RWPE1 (cell line): ENCODE measurements at regions not wholly inside any gene's neighbourhood (a gene's known extent, or its start where the extent isn't known, plus 50 kb on each side); places are given as distances from the start of the nearest gene placed in this dataset.

Experiments used
- CTCF ChIA-PET: fragments of 350-600 bp; sonication (Branson Sonifier 250); formaldehyde crosslinking; extraction: SDS; loops from one replicate; lab custom pipeline; 2021; lab: Yijun Ruan, JAX
- POLR2A ChIA-PET: fragments of 400-600 bp; formaldehyde crosslinking; extraction: SDS; loops from one replicate; lab custom pipeline; 2020; ENCODE audit warnings: antibody characterized with exemption; ENCODE audit not compliant: low non-redundant PET; lab: Yijun Ruan, JAX
- DNase-seq: peaks from one replicate; pipeline ENCODE4 v3.0.0; 2012; ENCODE audit warnings: low spot score
- H3K27ac ChIP-seq: fragments of 450-650 bp; 2 replicates; pipeline ENCODE4 v1.5.1; 2017
- TF ChIP-seq, protein P1 (sequence below): fragments of 450-650 bp; conservative IDR thresholded peaks from 2 replicates; pipeline ENCODE4 v1.5.1; 2017; ENCODE audit warnings: low read depth, mild to moderate bottlenecking

DNA sequence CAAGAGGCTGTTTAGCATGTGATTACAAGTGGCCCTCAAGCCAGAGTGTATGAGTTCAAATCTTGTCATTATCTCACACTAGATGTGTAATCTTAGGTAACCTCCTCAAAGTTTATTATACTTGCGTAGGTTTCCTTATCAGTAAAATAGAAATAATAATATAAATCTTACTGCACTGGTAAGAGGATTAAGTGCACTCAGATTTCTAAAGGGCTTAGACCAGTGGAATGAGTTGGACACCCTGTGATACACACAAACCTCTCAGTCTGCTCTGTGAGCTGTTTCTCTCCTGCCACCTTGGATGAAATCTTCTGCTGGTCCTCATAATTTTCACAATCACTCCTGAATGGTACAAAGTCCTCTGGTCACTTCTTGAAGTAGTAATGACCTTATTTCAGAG lies 145.4 kb upstream of the ZNF516 start:
- TF ChIP-seq, protein P1, sequence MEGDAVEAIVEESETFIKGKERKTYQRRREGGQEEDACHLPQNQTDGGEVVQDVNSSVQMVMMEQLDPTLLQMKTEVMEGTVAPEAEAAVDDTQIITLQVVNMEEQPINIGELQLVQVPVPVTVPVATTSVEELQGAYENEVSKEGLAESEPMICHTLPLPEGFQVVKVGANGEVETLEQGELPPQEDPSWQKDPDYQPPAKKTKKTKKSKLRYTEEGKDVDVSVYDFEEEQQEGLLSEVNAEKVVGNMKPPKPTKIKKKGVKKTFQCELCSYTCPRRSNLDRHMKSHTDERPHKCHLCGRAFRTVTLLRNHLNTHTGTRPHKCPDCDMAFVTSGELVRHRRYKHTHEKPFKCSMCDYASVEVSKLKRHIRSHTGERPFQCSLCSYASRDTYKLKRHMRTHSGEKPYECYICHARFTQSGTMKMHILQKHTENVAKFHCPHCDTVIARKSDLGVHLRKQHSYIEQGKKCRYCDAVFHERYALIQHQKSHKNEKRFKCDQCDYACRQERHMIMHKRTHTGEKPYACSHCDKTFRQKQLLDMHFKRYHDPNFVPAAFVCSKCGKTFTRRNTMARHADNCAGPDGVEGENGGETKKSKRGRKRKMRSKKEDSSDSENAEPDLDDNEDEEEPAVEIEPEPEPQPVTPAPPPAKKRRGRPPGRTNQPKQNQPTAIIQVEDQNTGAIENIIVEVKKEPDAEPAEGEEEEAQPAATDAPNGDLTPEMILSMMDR: no peak
- CTCF ChIA-PET: no interaction called here

DNA sequence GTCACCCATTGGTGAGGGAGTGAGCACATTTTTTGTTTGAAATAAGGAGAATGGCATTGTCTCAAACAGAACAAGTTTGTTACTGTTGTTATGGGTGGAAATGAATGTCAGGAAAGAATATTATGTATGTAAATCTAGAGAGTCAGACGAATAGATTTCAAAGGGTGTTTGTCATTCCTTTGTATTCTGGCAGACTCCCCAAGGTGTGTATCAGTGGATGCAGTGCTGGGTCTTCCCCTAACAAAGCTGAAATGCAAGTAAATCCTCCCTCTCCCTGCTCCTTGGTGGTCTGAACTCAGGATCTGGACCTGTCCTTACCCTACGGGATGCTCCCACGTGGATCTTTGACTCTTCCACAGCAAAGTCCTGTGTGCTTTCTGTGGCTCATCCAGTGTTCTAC lies 139.5 kb upstream of the ZNF516 start:
- ChIA-PET CTCF (no interaction called here), POLR2A (no interaction called here)
- TF ChIP-seq, protein P1: no peak
- H3K27ac ChIP-seq: no peak overlapping the region
- DNase-seq: no peak

More for the DNA sequence above, 145.4 kb upstream of the ZNF516 start:
- no peak for DNase-seq
- POLR2A ChIA-PET: no interaction called here
- no peak overlapping the region for H3K27ac ChIP-seq

GRCh38 chr18:76633588-76634269 lies 138.7 kb upstream of the ZNF516 start:
- TF ChIP-seq, protein P1: no peak
- H3K27ac ChIP-seq: no peak overlapping the region
- ChIA-PET CTCF (interaction anchor here (0.7 kb wide), 1 partner anchor 236 kb away, joined by 3 read pairs; no protein-coding TSS in a partner anchor), POLR2A (no interaction called here)
- no peak for DNase-seq

DNA sequence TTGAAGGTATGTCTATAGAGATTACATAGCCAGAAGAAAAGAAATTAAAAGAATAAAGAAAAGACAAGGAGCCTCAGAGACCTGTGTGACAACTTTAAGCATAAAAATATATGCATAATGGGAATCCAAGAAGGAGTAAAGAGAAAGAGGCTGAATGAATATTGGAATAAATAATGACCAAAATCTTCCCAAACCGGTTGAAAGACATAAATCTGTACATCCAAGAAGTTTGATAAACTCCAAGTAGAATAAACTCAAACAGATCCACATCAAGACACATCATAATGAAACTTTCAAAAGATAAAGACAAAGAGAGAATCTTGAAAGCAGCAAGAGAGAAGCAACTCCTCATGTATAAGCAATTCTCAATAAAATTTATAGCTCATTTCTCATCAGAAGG lies 132.4 kb upstream of the ZNF516 start:
- CTCF ChIA-PET: no interaction called here
- H3K27ac ChIP-seq: no peak overlapping the region
- POLR2A ChIA-PET: no interaction called here
- DNase-seq: no peak
- TF ChIP-seq, protein P1: no peak

DNA sequence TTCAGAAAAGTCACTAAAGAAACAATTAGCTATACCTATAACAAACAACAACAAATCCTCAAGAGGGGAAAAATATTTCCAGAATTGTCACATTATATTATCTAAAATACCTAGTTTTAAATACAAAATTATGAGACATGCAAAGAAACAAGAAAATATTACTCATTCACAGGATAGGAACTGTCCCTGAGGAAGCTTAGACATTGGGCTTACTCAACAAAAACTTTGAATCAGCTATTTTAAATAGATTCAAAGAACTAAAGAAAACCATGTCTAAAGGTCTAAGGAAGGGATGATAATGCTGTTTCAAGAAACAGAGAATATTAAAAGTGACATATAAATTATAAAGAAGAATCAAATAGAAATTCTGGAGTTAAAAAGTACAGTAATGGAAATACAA lies 131.9 kb upstream of the ZNF516 start:
- TF ChIP-seq, protein P1: no peak
- ChIA-PET CTCF (no interaction called here), POLR2A (no interaction called here)
- no peak for DNase-seq
- H3K27ac ChIP-seq: no peak overlapping the region

DNA sequence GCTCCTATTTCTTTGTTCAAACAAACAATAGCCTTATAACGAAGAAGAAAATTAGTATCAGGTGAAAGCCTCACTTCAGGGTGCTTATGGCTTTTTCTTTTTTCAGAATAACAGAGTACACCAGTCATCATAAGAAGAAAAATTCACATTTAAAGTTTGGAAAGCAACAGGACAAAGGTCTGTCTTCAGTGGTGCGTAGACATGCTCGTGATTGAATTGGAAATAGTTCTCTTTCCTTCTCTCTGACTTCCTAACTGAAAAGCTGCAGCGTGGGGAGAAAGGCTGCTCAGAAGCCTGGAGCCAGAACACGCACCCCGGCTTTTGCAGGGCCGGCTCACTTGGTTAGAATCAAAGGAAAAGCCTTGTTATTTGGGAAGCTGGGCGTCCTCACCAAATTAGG lies 127.6 kb upstream of the ZNF516 start:
- no peak overlapping the region for H3K27ac ChIP-seq
- ChIA-PET CTCF (no interaction called here), POLR2A (no interaction called here)
- TF ChIP-seq, protein P1: no peak
- no peak for DNase-seq
